GM12878 (cell line): ENCODE measurements at regions not wholly inside any gene's neighbourhood (a gene's known extent, or its start where the extent isn't known, plus 50 kb on each side); places are given as distances from the start of the nearest gene placed in this dataset.

Experiments
- ATAC-seq: fragments of 200-7000 bp; cut with Tn5 transposase; 3 replicates; pipeline ENCODE4 v1.9.1; 2020; ENCODE audit warnings: mild to moderate bottlenecking, moderate library complexity
- BruUV-seq: library from RNA; stranded (reverse); fragments of 400-500 nt; replicated peaks from 2 replicates; lab custom pipeline; 2021; lab: Mats Ljungman, UMichigan
- CTCF ChIA-PET: fragments of 300-600 bp; sonication (Branson Sonifier 250); formaldehyde crosslinking; extraction: SDS; loops from one replicate; lab custom pipeline; 2021; ENCODE audit warnings: inconsistent platforms; lab: Yijun Ruan, JAX
- POLR2A ChIA-PET: fragments of 350-600 bp; formaldehyde crosslinking; extraction: SDS; loops from one replicate; lab custom pipeline; 2021; ENCODE audit warnings: inconsistent platforms; lab: Charles Lee
- RAD21 ChIA-PET: fragments of 300-600 bp; sonication (Branson Sonifier 250); formaldehyde crosslinking; loops from one replicate; lab custom pipeline; 2023; ENCODE audit warnings: antibody characterized with exemption; ENCODE audit not compliant: unreplicated experiment; lab: Charles Lee
- SMC1A ChIA-PET: fragments of 300-600 bp; sonication (Branson Sonifier 250); formaldehyde crosslinking; loops from one replicate; lab custom pipeline; 2023; ENCODE audit not compliant: unreplicated experiment, uncharacterized antibody; lab: Charles Lee
- DNase-seq: peaks from one replicate; pipeline ENCODE4 v3.0.0-alpha.2; 2011; ENCODE audit warnings: low read depth, low spot score
- FAIRE-seq: peaks from 3 replicates; lab custom pipeline; 2011; peaks lifted over from hg19 to GRCh38; lab: Jason Lieb, UNC
- H2AFZ ChIP-seq: 2 replicates; pipeline ENCODE4 v1.6.0; 2011; ENCODE audit warnings: low read depth, low read length, control low read depth; ENCODE audit not compliant: control insufficient read depth
- H3K27ac ChIP-seq: 2 replicates; pipeline ENCODE4 v1.5.1; 2011; ENCODE audit warnings: control low read depth; ENCODE audit not compliant: control insufficient read depth, insufficient read depth
- H3K27me3 ChIP-seq, 2 experiments: replicated peaks in 1 of 2; 2 replicates each; pipeline versions ENCODE4 v1.6.0 to v1.6.1; 2011; ENCODE audit warnings: low read length in 1 of 2; ENCODE audit not compliant: control insufficient read depth in 2 of 2, insufficient read depth in 2 of 2
- H3K36me3 ChIP-seq, 2 experiments: 2 replicates each; pipeline ENCODE4 v1.5.1; 2011; ENCODE audit warnings: low read length in 1 of 2; ENCODE audit not compliant: control insufficient read depth in 2 of 2, insufficient read depth in 2 of 2
- H3K4me1 ChIP-seq: 2 replicates; pipeline ENCODE4 v1.6.1; 2011; ENCODE audit warnings: mild to moderate bottlenecking, low read length, moderate library complexity, mixed read lengths; ENCODE audit not compliant: control insufficient read depth, insufficient read depth
- H3K4me2 ChIP-seq: 2 replicates; pipeline ENCODE4 v1.6.0; 2011; ENCODE audit warnings: control low read depth; ENCODE audit not compliant: control insufficient read depth, insufficient read depth
- H3K4me3 ChIP-seq: fragments of 200-600 bp; sonication (generic); 2 replicates; pipeline ENCODE4 v1.5.1; 2016
- H3K79me2 ChIP-seq: 2 replicates; pipeline ENCODE4 v1.6.0; 2011; ENCODE audit warnings: low read length; ENCODE audit not compliant: control insufficient read depth, insufficient read depth
- H3K9ac ChIP-seq: 2 replicates; pipeline ENCODE4 v1.8.0; 2011; ENCODE audit warnings: low read length, control low read depth, mixed read lengths; ENCODE audit not compliant: control insufficient read depth, insufficient read depth
- H3K9me3 ChIP-seq: replicated peaks from 3 replicates; pipeline ENCODE4 v1.5.1; 2011; ENCODE audit warnings: mild to moderate bottlenecking, low read length; ENCODE audit not compliant: control insufficient read depth, insufficient read depth
- H4K20me1 ChIP-seq: 2 replicates; pipeline ENCODE4 v1.6.0; 2011; ENCODE audit not compliant: control insufficient read depth, insufficient read depth
- ATF7 ChIP-seq: fragments of 450-650 bp; IDR thresholded peaks from 2 replicates; pipeline ENCODE4 v1.6.1; 2016; ENCODE audit warnings: low read depth, mild to moderate bottlenecking
- BCL3 ChIP-seq: IDR thresholded peaks from 2 replicates; pipeline ENCODE4 v1.6.1; 2011; ENCODE audit warnings: borderline replicate concordance, low read depth, mild to moderate bottlenecking, moderate library complexity, low read length; ENCODE audit not compliant: insufficient read depth, poor library complexity, severe bottlenecking
- CBX5 ChIP-seq: sonication (generic); IDR thresholded peaks from 2 replicates; pipeline ENCODE4 v1.6.1; 2016; ENCODE audit warnings: low read depth, moderate library complexity, mild to moderate bottlenecking, inconsistent platforms
- CHD1 ChIP-seq: IDR thresholded peaks from 2 replicates; pipeline ENCODE4 v1.6.1; 2012; ENCODE audit warnings: low read depth, low read length, improper control_type of control experiment
- CUX1 ChIP-seq: IDR thresholded peaks from 2 replicates; pipeline ENCODE4 v1.6.1; 2012; ENCODE audit warnings: improper control_type of control experiment, low read depth, low read length; ENCODE audit not compliant: insufficient replicate concordance
- ESRRA ChIP-seq: IDR thresholded peaks from 2 replicates; pipeline ENCODE4 v1.6.1; 2012; ENCODE audit warnings: mild to moderate bottlenecking, low read length, improper control_type of control experiment
- FOXK2 ChIP-seq: fragments of 450-650 bp; IDR thresholded peaks from 2 replicates; pipeline ENCODE4 v1.6.1; 2017; ENCODE audit warnings: mild to moderate bottlenecking, moderate library complexity
- HDAC2 ChIP-seq: fragments of 200-600 bp; sonication (generic); IDR thresholded peaks from 2 replicates; pipeline ENCODE4 v1.6.1; 2017
- JUNB ChIP-seq: IDR thresholded peaks from 2 replicates; pipeline ENCODE4 v1.6.1; 2016; ENCODE audit warnings: antibody characterized with exemption, mild to moderate bottlenecking
- MAX ChIP-seq: IDR thresholded peaks from 2 replicates; pipeline ENCODE4 v1.6.1; 2012; ENCODE audit warnings: low read depth, low read length, improper control_type of control experiment
- MEF2B ChIP-seq: fragments of 450-650 bp; IDR thresholded peaks from 2 replicates; pipeline ENCODE4 v1.6.1; 2018; ENCODE audit warnings: mild to moderate bottlenecking, moderate library complexity; ENCODE audit not compliant: partially characterized antibody, poor library complexity, severe bottlenecking
- NFIC ChIP-seq: IDR thresholded peaks from 2 replicates; pipeline ENCODE4 v1.6.1; 2012; ENCODE audit warnings: low read depth, mild to moderate bottlenecking, inconsistent platforms, low read length, moderate library complexity
- PAX8 ChIP-seq: fragments of 450-650 bp; IDR thresholded peaks from 2 replicates; pipeline ENCODE4 v1.6.1; 2017; ENCODE audit warnings: mild to moderate bottlenecking, moderate library complexity
- RBBP5 ChIP-seq: fragments of 200-600 bp; sonication (generic); conservative IDR thresholded peaks from 2 replicates; pipeline ENCODE4 v1.6.1; 2016
- REST ChIP-seq: IDR thresholded peaks from 2 replicates; pipeline ENCODE4 v1.6.1; 2012; ENCODE audit warnings: mild to moderate bottlenecking, low read depth, low read length
- TAF1 ChIP-seq: IDR thresholded peaks from 2 replicates; pipeline ENCODE4 v1.6.1; 2011; ENCODE audit warnings: mild to moderate bottlenecking, low read depth, low read length, borderline replicate concordance
- WGBS: methylation state at CpG from one replicate; pipeline ENCODE4 v1.1.6; 2016; ENCODE audit warnings: low lambda C conversion rate; ENCODE audit not compliant: insufficient replicate concordance, insufficient coverage; ENCODE audit errors: missing lambda C conversion rate; 5-methylcytosine and 5-hydroxymethylcytosine counted together
- in situ Hi-C: fragments of 300-500 bp; cut with MboI; formaldehyde crosslinking; loops from 9 replicates; pipeline ENCODE4 v1.14.3; 2018; ENCODE audit warnings: mixed read lengths
- intact Hi-C: fragments of 100-400 bp; cut with micrococcal nuclease; formaldehyde crosslinking; loops from one replicate; pipeline ENCODE4 v1.14.2; 2022; ENCODE audit not compliant: unreplicated experiment

GRCh38 chr17:15086776-15087295 lies 178.3 kb downstream of the PMP22 start:
- H3K9me3 ChIP-seq = no peaks in the 10 kb centered on the region
- H3K4me2 ChIP-seq = no peak overlapping the region
- intact Hi-C loops = no loop called here
- no peaks in the 10 kb centered on the region for H3K4me1 ChIP-seq
- CTCF ChIA-PET = no interaction called here
- ATAC-seq = no peak
- in situ Hi-C loops = no loop called here
- BruUV-seq = no TSS peak
- RAD21 ChIA-PET = no interaction called here
- POLR2A ChIA-PET = no interaction called here
- no peak overlapping the region for H3K27ac ChIP-seq
- no peaks in the 10 kb centered on the region for H4K20me1 ChIP-seq
- SMC1A ChIA-PET = no interaction called here
- 50% methylated on average over 11 of the region's 11 CpGs for WGBS
- H3K36me3 ChIP-seq = no peaks in the 10 kb centered on the region
- no peak for DNase-seq
- no peaks in the 10 kb centered on the region for H3K27me3 ChIP-seq
- H3K9ac ChIP-seq = no peak overlapping the region
- no peaks in the 10 kb centered on the region for H3K79me2 ChIP-seq
- no peak for FAIRE-seq
- H2AFZ ChIP-seq = no peak overlapping the region
- H3K4me3 ChIP-seq = no peak overlapping the region
- TF ChIP-seq BCL3 = no peak
- no peak for TF ChIP-seq RBBP5
- no peak for TF ChIP-seq PAX8
- TF ChIP-seq MEF2B = no peak
- no peak for TF ChIP-seq CUX1
- TF ChIP-seq TAF1 = no peak
- TF ChIP-seq HDAC2 = no peak
- TF ChIP-seq MAX = no peak
- no peak for TF ChIP-seq NFIC
- no peak for TF ChIP-seq ESRRA
- TF ChIP-seq CHD1 = no peak
- no peak for TF ChIP-seq JUNB
- no peak for TF ChIP-seq CBX5
- no peak for TF ChIP-seq REST
- TF ChIP-seq ATF7 = no peak
- TF ChIP-seq FOXK2 = no peak
